Tibial artery (tissue), 4 donors: ENCODE measurements at regions not wholly inside any gene's neighbourhood (a gene's known extent, or its start where the extent isn't known, plus 50 kb on each side); places are given as distances from the start of the nearest gene placed in this dataset.

Experiments
- DNase-seq, 2 donors: peaks; one replicate each; pipeline ENCODE4 v3.0.0-alpha.2; 2019
- H3K27ac ChIP-seq, 2 donors: fragments of 200-600 bp; sonication (generic) in 1 of 2; 1 replicate in 1 of 2; 2 replicates in 1 of 2; pipeline ENCODE4 v1.5.1; 2018 to 2019; ENCODE audit warnings: mild to moderate bottlenecking in 1 of 2
- H3K27me3 ChIP-seq, 2 donors: fragments of 200-600 bp; sonication (generic) in 1 of 2; one replicate each; pipeline versions ENCODE4 v1.5.1 to v1.6.0; 2016 to 2019
- H3K36me3 ChIP-seq, 3 donors: fragments of 200-600 bp; sonication (generic) in 2 of 3; one replicate each; pipeline ENCODE4 v1.5.1; 2016 to 2019; ENCODE audit warnings: mild to moderate bottlenecking in 2 of 3
- H3K4me1 ChIP-seq, 4 donors: fragments of 200-600 bp; sonication (generic) in 2 of 4; 1 replicate in 3 of 4; 2 replicates in 1 of 4; pipeline ENCODE4 v1.5.1; 2016 to 2019
- H3K4me3 ChIP-seq, 2 donors: fragments of 200-600 bp; sonication (generic) in 1 of 2; 1 replicate in 1 of 2; 2 replicates in 1 of 2; pipeline ENCODE4 v1.5.1; 2018 to 2019; ENCODE audit warnings: mild to moderate bottlenecking in 2 of 2
- H3K9me3 ChIP-seq, 3 donors: fragments of 200-600 bp; sonication (generic) in 1 of 3; one replicate each; pipeline ENCODE4 v1.5.1; 2016 to 2019
- CTCF ChIP-seq, 2 experiments: fragments of 200-600 bp in 1 of 2; fragments of 450-650 bp in 1 of 2; IDR thresholded peaks; one replicate each; pipeline ENCODE4 v1.5.1; 2017 to 2019; ENCODE audit warnings: antibody characterized with exemption in 2 of 2, mild to moderate bottlenecking in 1 of 2, moderate library complexity in 1 of 2
- intact Hi-C: fragments of 100-400 bp; cut with DNase I; formaldehyde crosslinking; loops from one replicate; pipeline ENCODE4 v1.15.0; 2023; ENCODE audit warnings: low total_unique reads

- H3K4me1 ChIP-seq, result no peaks in the 10 kb centered on the region
- peaks cover 0 to 16% (median 9%) of the 10 kb centered on the region in 3 donors for H3K9me3 ChIP-seq
- no peaks in the 10 kb centered on the region for H3K36me3 ChIP-seq
- intact Hi-C loops, result no loop called here
- H3K27ac ChIP-seq, result no peak overlapping the region
- H3K27me3 ChIP-seq, result peaks cover 0 to 4% of the 10 kb centered on the region in 2 donors
- TF ChIP-seq CTCF (IDR thresholded peaks at IDR 0.05), result no peak
- H3K4me3 ChIP-seq, result no peak overlapping the region
- DNase-seq, result no peak
Measured at GRCh38 chr2:11009891-11010290, 98.2 kb downstream of the KCNF1 start.

GRCh38 chr2:11011359-11011758 is 99.6 kb downstream of the KCNF1 start:
- intact Hi-C loops, result no loop called here
- Histone ChIP-seq H3K27ac (no peak overlapping the region), H3K4me1 (no peaks in the 10 kb centered on the region), H3K4me3 (no peak overlapping the region), H3K9me3 (peaks cover 0 to 16% (median 9%) of the 10 kb centered on the region in 3 donors), H3K36me3 (no peaks in the 10 kb centered on the region), H3K27me3 (peaks cover 0 to under 1% of the 10 kb centered on the region in 2 donors)
- no peak for DNase-seq
- no peak for TF ChIP-seq CTCF (IDR thresholded peaks at IDR 0.05)

- intact Hi-C loops, result no loop called here
- no peak for DNase-seq
- H3K27me3 ChIP-seq, result peaks cover 0 to 6% of the 10 kb centered on the region in 2 donors
- H3K36me3 ChIP-seq, result no peaks in the 10 kb centered on the region
- no peak for TF ChIP-seq CTCF (IDR thresholded peaks at IDR 0.05)
- no peaks in the 10 kb centered on the region for H3K4me1 ChIP-seq
- H3K4me3 ChIP-seq, result no peak overlapping the region
- H3K27ac ChIP-seq, result no peak overlapping the region
- peaks cover 0 to 16% (median 9%) of the 10 kb centered on the region in 3 donors for H3K9me3 ChIP-seq
Measured at GRCh38 chr2:11012131-11012693, 100.5 kb downstream of the KCNF1 start.

- Histone ChIP-seq H3K4me1 (no peaks in the 10 kb centered on the region), H3K9me3 (peaks cover 0 to 16% (median 9%) of the 10 kb centered on the region in 3 donors), H3K4me3 (no peak overlapping the region), H3K36me3 (no peaks in the 10 kb centered on the region), H3K27me3 (peaks cover 0 to 6% of the 10 kb centered on the region in 2 donors), H3K27ac (no peak overlapping the region)
- DNase-seq, result no peak
- intact Hi-C loops, result no loop called here
- no peak for TF ChIP-seq CTCF (IDR thresholded peaks at IDR 0.05)
Measured at GRCh38 chr2:11013196-11013595, 101.5 kb downstream of the KCNF1 start.

- Histone ChIP-seq H3K4me1 (no peaks in the 10 kb centered on the region), H3K9me3 (peaks cover 0 to 16% (median 9%) of the 10 kb centered on the region in 3 donors), H3K27me3 (peaks cover 0 to 11% of the 10 kb centered on the region in 2 donors), H3K36me3 (no peaks in the 10 kb centered on the region), H3K27ac (no peak overlapping the region), H3K4me3 (no peak overlapping the region)
- TF ChIP-seq CTCF (IDR thresholded peaks at IDR 0.05), result no peak
- intact Hi-C loops, result no loop called here
- no peak for DNase-seq
Measured at GRCh38 chr2:11014026-11014425, 102.3 kb downstream of the KCNF1 start.
